Peyer's patch (tissue), 4 donors: ENCODE measurements at regions not wholly inside any gene's neighbourhood (a gene's known extent, or its start where the extent isn't known, plus 50 kb on each side); places are given as distances from the start of the nearest gene placed in this dataset.

Source experiments
- CTCF ChIP-seq, 6 experiments: fragments of 450-650 bp in 4 of 6; fragments of 200-600 bp in 2 of 6; sonication (generic) in 1 of 6; IDR thresholded peaks; one replicate each; pipeline ENCODE4 v1.5.1; 2017 to 2019; ENCODE audit warnings: antibody characterized with exemption in 6 of 6, mild to moderate bottlenecking in 3 of 6, moderate library complexity in 1 of 6
- POLR2A ChIP-seq, 2 donors: fragments of 450-650 bp; IDR thresholded peaks; one replicate each; pipeline ENCODE4 v1.5.1; 2017; ENCODE audit warnings: antibody characterized with exemption in 2 of 2, mild to moderate bottlenecking in 2 of 2, moderate library complexity in 2 of 2

DNA sequence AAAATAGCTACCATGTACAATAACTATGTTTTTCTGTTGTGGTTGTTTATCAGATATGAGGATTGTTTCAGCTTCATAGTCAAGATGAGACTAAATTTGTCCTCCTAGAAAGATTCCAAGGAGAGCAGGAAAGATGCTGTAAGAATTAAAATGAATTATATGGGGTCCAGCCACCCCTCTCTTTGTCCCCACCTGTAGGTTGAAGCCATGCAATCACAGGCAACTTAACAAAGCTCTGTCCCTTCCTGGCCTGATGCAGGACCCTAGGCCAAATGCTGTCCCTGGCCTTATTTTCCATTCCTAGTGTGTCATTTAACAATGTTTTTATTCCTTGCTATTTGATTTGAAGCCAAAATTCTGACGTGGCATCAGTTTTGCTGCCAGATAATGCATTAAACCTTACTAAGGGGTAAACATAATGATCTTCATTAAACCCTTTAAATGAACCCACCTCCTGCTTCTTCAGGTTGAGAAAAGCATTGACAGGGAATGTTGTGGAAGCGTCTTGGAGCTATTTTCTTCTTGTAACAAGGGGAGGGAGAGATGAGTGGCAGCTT is 240.9 kb upstream of the ZNF521 start:
- TF ChIP-seq POLR2A (IDR thresholded peaks at IDR 0.05) (no peak), CTCF (IDR thresholded peaks at IDR 0.05) (no peak)
